GM21737 (cell line): ENCODE measurements at regions not wholly inside any gene's neighbourhood (a gene's known extent, or its start where the extent isn't known, plus 50 kb on each side); places are given as distances from the start of the nearest gene placed in this dataset.
"Not testable (repeated sequence)": the region's sequence is repeated elsewhere in the genome, so short reads cannot be mapped to it uniquely, and the experiment has no call there.

Source experiments
- ATAC-seq: cut with Tn5 transposase; IDR thresholded peaks from one replicate; pipeline ENCODE4 v1.9.1; 2021; ENCODE audit warnings: mild to moderate bottlenecking, moderate library complexity; ENCODE audit not compliant: unreplicated experiment

DNA sequence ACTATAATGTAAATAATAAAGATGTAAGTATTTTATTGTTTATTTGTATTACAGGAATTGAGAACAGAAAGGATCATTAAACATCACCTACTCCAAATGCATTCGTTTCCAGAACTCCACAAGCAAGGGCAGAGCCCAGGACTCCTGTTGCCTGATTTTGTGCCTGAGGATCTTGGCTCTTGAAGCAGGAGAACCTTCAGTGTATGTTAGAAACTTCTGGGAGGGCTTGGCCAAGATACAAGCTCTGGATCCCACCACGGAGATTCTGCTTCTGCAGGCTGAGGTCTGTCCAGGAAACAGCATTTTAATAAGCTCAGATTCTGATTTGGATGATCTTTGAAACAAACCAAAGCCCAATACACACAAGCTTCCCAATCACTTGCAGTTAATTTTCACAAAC, 142.4 kb upstream of the SOX11 start:
- no peak for ATAC-seq

GRCh38 chr2:5555636-5556035, 136.5 kb upstream of the SOX11 start:
- ATAC-seq = no peak

- no peak for ATAC-seq
These were observed 131.2 kb upstream of the SOX11 start for GRCh38 chr2:5561006-5561405.

DNA sequence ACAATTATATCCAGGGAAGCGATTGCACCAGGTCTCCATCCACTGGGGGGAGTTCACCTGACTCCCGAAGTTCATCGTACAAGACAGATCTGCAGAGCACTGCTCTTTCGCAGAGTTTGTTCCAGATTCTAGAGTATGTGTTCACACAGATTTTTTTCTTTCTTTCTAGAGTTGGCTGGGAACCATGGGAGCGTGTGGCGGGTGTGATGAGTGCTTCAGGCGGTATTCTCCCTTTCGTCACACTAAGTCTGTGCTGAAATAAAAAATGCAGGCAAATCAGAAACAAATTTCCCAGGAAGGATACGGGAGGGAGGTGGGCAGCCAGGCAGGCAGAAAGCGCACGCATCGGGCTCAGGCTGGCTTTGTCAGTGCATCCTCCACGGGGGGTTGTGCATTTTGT, 129.8 kb upstream of the SOX11 start:
- ATAC-seq = no peak

GRCh38 chr2:5562865-5563264, 129.3 kb upstream of the SOX11 start:
- ATAC-seq = no peak

DNA sequence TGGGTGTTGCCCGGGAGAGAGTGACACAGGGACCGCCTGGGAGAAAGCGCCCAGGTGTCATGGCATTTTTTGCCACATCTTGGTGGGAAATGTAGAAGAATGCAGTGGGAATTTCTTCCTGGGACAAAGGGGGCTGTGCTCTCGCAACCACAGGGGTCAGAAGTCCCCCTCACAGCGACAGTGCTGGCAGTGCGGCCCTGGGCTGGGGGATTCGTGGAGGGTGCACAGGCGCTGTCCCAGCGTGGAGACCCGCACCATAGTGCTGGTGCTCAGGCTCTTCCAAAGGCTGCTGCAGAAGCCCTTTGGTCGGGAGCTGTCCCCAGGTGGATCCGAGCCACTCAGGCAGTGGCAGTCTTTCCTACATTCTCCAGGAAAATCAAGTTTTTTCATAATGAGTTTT, 128.8 kb upstream of the SOX11 start:
- no peak for ATAC-seq

DNA sequence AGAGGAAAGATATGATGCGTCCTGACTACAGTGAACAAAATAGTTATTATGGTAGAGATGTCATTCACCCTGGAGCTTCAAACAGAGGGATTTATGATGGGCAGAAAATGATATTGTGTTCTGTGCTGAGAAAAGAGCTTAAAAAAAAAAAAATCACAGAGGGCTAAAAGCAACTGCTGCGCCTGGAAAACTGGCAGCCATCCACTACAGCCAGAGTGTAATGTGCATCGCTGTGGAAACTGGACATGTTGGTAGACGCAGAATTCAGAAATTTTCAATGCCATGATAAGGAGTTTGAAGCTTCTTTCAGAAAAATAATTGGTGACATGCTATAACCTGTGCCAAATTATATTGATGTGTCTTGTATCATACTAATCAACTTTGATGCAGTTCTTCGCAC, 122.9 kb upstream of the SOX11 start:
- no peak for ATAC-seq

- no peak for ATAC-seq
These were observed 116.2 kb upstream of the SOX11 start for GRCh38 chr2:5576015-5576414.

DNA sequence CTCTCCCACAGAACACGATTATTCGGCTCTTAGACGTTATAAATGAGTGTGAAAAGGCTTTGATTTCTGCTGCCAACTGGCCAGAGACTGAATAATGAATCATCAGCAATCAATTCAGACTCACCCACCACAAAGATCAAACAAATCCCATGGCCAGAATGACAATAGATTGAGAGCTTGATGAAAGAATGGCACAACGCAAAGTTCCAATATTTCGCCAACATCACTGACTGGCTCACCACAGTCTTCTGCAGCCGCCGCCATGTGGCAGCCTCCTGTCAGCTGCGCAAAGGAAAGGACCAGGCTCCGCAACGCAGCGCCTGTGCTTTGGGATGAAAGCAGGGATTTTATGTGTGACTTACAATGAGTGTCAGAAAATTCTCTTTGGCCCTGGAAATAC, 104.4 kb upstream of the SOX11 start:
- ATAC-seq = no peak

DNA sequence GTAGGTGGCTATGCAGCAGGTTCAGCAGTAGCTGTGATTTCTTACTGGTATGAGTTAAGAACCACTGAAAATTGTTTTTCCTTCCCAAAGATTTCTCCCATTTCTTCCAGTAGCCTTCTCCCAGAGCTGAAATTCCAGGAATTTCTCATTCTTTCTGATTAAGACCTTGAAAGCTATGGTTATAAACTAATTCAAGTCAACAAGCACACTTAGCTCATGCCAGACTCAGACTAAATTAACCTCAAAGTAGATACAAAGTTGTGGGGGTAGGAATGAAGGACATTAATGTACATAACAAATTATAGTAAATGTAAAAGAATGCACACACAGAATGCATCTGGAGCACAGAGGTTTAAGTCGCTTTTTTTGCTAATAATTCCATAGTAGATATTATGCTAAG, 103.6 kb upstream of the SOX11 start:
- ATAC-seq = no peak

DNA sequence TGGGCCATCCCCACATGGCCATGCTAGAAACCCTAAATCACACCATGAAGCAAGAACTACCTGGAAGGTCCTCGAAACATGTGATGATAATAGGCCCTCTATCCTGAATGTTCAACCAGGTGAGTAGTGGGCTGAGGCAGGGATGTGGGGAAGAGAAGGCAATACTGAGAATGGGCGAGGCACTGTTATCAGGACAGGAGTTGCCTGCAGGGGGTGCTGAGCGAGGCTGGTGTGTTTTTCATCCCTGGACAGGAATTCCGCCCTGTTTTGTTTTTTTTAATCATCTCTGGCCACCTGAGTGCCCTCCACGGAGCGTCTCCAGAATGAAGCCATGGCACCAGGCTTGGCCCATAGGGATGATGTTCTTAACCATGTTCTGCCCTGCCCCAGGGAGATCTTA, 103.0 kb upstream of the SOX11 start:
- ATAC-seq = no peak

- no peak for ATAC-seq
These were observed 101.3 kb upstream of the SOX11 start for GRCh38 chr2:5590886-5591285.

DNA sequence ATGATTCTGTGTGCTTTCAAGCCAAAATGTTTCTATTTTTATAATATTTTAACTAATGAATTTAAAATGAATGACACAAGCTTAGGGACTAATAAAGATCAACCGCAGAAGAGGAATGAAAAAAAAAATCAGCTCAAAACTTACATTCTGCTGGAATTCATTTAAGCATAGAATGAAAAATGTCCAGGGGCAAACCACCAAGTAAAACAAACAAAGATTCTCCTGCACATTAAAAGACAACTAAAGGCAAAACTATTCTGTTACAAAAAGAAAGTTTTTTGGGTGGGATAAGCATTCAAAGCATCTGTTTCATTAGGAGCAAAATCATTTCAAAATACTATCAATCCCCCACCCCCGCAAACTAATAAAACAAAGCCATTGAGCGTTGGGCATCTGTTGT, 99.3 kb upstream of the SOX11 start:
- no peak for ATAC-seq

DNA sequence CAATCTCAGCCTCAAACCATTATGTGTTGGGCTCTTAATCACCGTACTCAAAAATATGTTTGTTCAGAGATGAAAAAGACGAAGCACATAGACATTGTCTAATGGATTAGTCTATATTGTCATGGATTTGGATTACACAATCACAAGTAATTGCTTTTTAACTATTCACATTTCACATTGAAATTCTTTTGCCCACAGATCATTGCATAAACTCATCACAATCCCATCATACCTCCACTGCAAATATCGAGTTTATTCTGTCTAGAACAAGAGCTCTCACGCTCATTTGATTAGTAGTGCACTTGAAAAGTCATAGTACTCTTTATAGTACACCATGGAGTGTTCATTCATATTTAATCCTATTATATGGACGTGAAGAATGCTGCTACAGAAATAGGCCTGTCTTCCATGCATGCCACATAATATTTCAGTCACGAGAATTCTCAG, 97.9 kb upstream of the SOX11 start:
- ATAC-seq = no peak

GRCh38 chr2:5596868-5597267, 95.3 kb upstream of the SOX11 start:
- no peak for ATAC-seq

DNA sequence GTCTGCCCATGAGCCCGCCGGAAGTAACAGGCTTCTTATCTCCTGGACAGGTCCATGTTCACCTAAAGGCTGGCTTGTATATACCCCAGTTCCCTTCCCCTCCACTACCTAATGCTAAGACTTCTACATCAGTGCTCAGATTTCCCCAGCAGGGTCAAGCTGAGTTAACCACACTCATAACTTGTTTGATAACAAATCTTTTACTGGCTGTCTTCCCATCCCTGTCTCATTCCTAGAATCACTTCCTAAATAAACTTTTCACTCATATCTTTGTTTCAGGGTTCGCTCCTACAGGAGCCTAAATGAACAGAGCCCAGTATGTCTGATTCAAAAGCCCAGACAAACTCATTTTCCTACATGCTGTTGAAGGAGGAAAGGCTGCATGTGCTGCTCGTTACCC, 94.0 kb upstream of the SOX11 start:
- no peak for ATAC-seq

GRCh38 chr2:5609201-5609600, 83.0 kb upstream of the SOX11 start:
- no peak for ATAC-seq

DNA sequence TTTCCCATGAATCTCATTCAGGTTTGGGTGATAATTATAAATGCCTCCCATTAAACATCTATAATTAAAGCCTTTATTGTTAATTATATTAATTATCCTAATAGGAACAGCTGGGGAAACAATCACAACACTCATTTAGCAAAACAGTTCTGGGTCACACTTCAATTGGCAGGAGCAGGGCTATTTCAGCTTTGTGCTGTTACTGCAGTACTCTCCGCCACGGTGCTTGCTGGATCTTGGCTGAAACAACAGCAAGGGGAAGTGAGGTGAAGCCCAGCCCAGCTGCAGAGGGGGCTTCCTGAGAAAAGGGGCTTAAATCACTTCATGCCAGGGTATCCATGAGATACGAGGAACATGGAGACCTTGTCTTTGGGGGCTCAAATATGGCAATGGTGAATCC, 79.5 kb upstream of the SOX11 start:
- ATAC-seq = no peak

DNA sequence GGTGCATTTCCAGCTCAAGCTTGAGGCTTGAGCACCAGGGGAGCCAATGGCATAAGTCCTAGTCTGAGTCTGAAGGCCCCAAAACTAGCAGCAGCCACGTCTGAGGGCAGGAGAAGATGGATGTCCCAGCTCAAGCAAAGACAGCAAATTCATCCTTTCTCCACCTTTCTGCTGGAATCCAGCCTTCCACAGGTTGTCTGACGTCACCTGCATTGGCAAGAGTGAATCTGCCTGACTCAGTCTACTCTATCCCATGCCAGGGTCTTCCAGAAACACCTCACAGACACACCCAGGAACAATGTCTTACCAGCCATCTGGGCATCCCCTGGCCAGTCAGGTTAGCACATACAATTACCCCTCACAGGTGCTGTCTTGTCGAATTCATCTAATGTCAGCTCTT, 76.2 kb upstream of the SOX11 start:
- no peak for ATAC-seq

- ATAC-seq = no peak
These were observed 74.8 kb upstream of the SOX11 start for GRCh38 chr2:5617358-5617757.

DNA sequence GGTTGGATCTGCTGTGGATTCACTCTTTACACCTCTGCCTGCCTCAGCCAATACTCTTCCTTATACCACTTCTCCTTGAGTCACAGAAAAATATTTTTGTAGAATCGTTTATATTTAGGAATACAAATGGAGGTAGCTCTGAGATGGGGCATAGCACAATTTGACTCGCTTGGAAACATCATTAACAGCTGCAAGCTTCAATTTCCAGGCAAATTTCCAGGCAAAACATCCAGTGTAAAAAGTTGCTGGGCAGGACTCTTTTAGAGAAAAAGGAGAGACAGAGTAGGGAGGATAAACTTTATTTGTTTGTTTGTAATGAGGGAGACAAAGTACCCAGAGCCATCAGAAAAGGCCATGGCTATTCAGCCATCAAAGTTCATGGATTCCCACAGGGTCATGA, 74.4 kb upstream of the SOX11 start:
- ATAC-seq = no peak

DNA sequence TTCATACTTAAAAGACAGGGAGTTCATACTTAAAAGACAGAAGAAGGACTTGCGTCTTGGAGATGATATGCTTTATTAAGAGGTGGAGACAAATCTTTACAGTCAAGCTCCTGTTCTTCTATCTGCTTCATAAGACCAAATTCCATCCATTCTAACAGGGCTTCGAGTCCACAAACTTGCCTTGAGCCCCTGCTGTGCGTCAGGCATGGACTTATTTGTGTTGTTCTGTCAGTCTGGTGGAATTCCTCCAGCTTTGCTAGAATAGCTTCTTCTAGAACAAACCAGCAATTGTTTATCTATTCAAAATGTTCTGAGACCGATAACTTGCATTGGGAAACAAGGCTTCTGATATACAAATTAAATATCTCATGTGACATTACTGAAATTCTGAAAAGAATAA, 73.9 kb upstream of the SOX11 start:
- ATAC-seq = no peak

DNA sequence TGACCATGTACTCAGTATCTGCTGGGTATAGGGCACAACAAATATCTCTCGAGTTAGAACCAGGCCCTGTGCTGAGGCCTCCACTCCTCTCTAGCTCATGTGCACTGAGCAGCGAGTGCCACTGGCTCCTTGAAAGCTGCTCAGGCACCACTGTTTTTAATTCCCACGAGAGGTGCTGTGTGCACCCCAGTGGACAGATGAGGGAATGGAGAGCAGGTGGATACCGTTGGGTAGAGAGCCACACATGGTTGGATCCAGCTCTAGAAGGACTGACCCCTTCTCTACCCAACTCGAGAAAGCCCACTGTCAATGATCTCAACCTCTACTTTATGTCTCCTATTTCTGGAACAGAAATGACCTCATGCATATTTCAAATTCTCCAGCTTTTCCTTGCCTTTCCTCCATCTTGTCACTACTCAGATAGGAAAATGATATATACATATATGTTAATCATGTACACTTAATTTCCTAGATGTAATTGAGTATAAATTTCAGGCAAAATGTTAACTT, 66.6 kb upstream of the SOX11 start:
- not testable (repeated sequence) for ATAC-seq

- not testable (repeated sequence) for ATAC-seq
These were observed 63.7 kb upstream of the SOX11 start for GRCh38 chr2:5628484-5628883.
